Peyer's patch (tissue), 4 donors: ENCODE measurements at regions not wholly inside any gene's neighbourhood (a gene's known extent, or its start where the extent isn't known, plus 50 kb on each side); places are given as distances from the start of the nearest gene placed in this dataset.

Experiments used
- POLR2A ChIP-seq, 2 donors: fragments of 450-650 bp; IDR thresholded peaks; one replicate each; pipeline ENCODE4 v1.5.1; 2017; ENCODE audit warnings: antibody characterized with exemption in 2 of 2, mild to moderate bottlenecking in 2 of 2, moderate library complexity in 2 of 2
- TF ChIP-seq, protein P1 (sequence below), 6 experiments: fragments of 450-650 bp in 4 of 6; fragments of 200-600 bp in 2 of 6; sonication (generic) in 1 of 6; IDR thresholded peaks; one replicate each; pipeline ENCODE4 v1.5.1; 2017 to 2019; ENCODE audit warnings: antibody characterized with exemption in 6 of 6, mild to moderate bottlenecking in 3 of 6, moderate library complexity in 1 of 6

DNA sequence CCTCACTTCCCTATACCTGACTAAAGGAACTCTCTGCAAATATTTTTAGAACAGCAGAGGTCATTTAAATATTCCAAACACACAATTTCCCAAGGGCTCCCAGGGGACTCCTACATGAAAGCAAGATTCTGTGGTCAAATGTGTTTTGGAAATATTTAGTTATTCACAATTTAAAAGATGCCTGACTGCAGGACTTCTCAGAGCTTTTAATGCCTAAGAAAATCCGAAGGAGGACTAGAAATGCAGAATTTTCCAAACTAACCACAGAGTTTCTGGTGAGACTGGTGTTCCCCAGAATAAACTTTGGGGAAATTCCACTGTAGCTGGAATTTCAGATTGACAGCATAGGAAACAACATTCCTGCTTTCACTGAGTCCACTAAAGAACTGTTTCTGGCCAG is 84.8 kb upstream of the MAP1LC3B2 start:
- TF ChIP-seq, protein P1, sequence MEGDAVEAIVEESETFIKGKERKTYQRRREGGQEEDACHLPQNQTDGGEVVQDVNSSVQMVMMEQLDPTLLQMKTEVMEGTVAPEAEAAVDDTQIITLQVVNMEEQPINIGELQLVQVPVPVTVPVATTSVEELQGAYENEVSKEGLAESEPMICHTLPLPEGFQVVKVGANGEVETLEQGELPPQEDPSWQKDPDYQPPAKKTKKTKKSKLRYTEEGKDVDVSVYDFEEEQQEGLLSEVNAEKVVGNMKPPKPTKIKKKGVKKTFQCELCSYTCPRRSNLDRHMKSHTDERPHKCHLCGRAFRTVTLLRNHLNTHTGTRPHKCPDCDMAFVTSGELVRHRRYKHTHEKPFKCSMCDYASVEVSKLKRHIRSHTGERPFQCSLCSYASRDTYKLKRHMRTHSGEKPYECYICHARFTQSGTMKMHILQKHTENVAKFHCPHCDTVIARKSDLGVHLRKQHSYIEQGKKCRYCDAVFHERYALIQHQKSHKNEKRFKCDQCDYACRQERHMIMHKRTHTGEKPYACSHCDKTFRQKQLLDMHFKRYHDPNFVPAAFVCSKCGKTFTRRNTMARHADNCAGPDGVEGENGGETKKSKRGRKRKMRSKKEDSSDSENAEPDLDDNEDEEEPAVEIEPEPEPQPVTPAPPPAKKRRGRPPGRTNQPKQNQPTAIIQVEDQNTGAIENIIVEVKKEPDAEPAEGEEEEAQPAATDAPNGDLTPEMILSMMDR (IDR thresholded peaks at IDR 0.05), result no peak
- TF ChIP-seq POLR2A (IDR thresholded peaks at IDR 0.05), result no peak
